SK-N-MC (cell line): ENCODE measurements at regions not wholly inside any gene's neighbourhood (a gene's known extent, or its start where the extent isn't known, plus 50 kb on each side); places are given as distances from the start of the nearest gene placed in this dataset.

Experiments used
- EZH2 ChIP-seq: fragments of 200-600 bp; sonication (generic); IDR thresholded peaks from one replicate; pipeline ENCODE4 v1.6.1; 2017; ENCODE audit warnings: antibody characterized with exemption
- POLR2AphosphoS5 ChIP-seq: IDR thresholded peaks from 2 replicates; pipeline ENCODE4 v1.6.1; 2012; ENCODE audit warnings: mild to moderate bottlenecking, low read depth, low read length, borderline replicate concordance

DNA sequence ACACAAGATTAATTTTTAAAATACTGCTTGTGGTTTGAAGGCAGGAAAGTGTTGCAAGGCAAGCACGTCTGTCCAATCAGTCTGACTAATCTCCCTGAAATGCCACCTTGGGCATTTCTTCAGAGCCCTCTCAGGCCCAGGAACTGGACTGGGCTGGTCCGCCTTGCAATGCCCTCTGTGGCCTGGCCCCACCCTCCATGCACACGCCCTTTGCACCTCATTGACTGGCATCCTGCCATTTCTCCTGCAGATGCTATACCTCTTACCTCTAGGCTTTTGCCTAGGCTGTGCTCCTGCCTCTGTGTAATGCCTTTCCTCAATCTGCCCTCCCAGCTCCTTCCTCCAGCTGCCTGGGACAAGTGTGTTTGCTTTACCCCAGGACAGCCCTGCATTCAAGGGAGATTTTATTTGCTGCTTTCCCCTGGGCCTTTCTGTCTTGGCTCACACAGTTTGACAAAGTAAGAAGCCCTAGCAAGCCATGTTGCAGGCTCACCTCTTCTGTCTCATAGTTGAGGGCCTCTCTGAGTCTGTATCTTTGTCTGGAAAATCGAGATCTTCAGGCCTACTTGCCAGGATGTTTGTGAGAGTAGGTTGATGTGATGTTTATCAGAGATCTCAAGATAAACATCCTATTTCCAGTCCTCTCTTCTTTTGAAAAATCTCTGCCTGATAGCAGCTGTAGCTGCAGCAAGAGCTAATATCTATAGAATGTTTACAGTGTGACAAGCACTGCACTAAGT lies 149.2 kb upstream of the JUN start:
- TF ChIP-seq POLR2AphosphoS5, result no peak
- no peak for TF ChIP-seq EZH2
